Transverse colon (tissue), 4 donors: ENCODE measurements at regions not wholly inside any gene's neighbourhood (a gene's known extent, or its start where the extent isn't known, plus 50 kb on each side); places are given as distances from the start of the nearest gene placed in this dataset.

Experiments used
- DNase-seq: peaks from one replicate; pipeline ENCODE4 v3.0.0-alpha.2; 2019
- H3K27ac ChIP-seq, 4 donors: fragments of 200-600 bp; sonication (generic); 2 replicates each; pipeline ENCODE4 v1.5.1; 2016 to 2018; ENCODE audit warnings: inconsistent platforms in 4 of 4
- H3K27me3 ChIP-seq: fragments of 200-600 bp; sonication (generic); 2 replicates; pipeline ENCODE4 v1.5.1; 2017; ENCODE audit warnings: inconsistent platforms
- H3K36me3 ChIP-seq, 4 donors: fragments of 200-600 bp; sonication (generic); 2 replicates each; pipeline ENCODE4 v1.5.1; 2017 to 2019; ENCODE audit warnings: inconsistent platforms in 4 of 4
- H3K4me1 ChIP-seq, 4 donors: fragments of 200-600 bp; sonication (generic); 2 replicates each; pipeline ENCODE4 v1.5.1; 2017 to 2020; ENCODE audit warnings: inconsistent platforms in 4 of 4
- H3K4me3 ChIP-seq, 4 donors: fragments of 200-600 bp; sonication (generic); 1 replicate in 1 of 4; 2 replicates in 3 of 4; pipeline versions ENCODE4 v1.5.1 to v1.6.1; 2017 to 2019; ENCODE audit warnings: inconsistent platforms in 4 of 4
- H3K9me3 ChIP-seq, 2 donors: fragments of 200-600 bp; sonication (generic); 2 replicates each; pipeline ENCODE4 v1.5.1; 2017 to 2019; ENCODE audit warnings: inconsistent platforms in 2 of 2
- EP300 ChIP-seq: sonication (generic); formaldehyde crosslinking; IDR thresholded peaks from one replicate; pipeline ENCODE4 v1.6.1; 2017; ENCODE audit warnings: antibody characterized with exemption, low read depth
- POLR2A ChIP-seq: fragments of 450-650 bp; IDR thresholded peaks from one replicate; pipeline ENCODE4 v1.6.1; 2016; ENCODE audit warnings: antibody characterized with exemption, mild to moderate bottlenecking, moderate library complexity
- POLR2AphosphoS5 ChIP-seq, 3 donors: sonication (generic); formaldehyde crosslinking; IDR thresholded peaks; one replicate each; pipeline ENCODE4 v1.6.1; 2016; ENCODE audit warnings: antibody characterized with exemption in 3 of 3
- WGBS, 2 donors: methylation state at CpG; one replicate each; pipeline ENCODE4 v1.1.5; 2018; ENCODE audit warnings: low coverage in 1 of 2; 5-methylcytosine and 5-hydroxymethylcytosine counted together
- in situ Hi-C, 4 donors: fragments of 200-750 bp; cut with MboI; loops; one replicate each; pipeline versions ENCODE4 v1.15.0 to v1.15.1; 2017; ENCODE audit warnings: low sequenced_read_pairs in 3 of 4, low pct_ligation_motif_present in 1 of 4, low pct_unique_long_range_greater_than_20kb in 1 of 4
- intact Hi-C: fragments of 100-400 bp; cut with DNase I; formaldehyde crosslinking; loops from one replicate; pipeline ENCODE4 v1.15.1; 2023; ENCODE audit warnings: low total_unique reads
- TF ChIP-seq, protein P1 (sequence below), 5 experiments: fragments of 200-600 bp in 3 of 5; fragments of 450-650 bp in 2 of 5; sonication (generic) in 3 of 5; IDR thresholded peaks; 1 replicate in 2 of 5; 2 replicates in 3 of 5; pipeline ENCODE4 v1.5.1; 2016 to 2017; ENCODE audit warnings: antibody characterized with exemption in 5 of 5, inconsistent platforms in 3 of 5, mild to moderate bottlenecking in 2 of 5, moderate library complexity in 1 of 5

DNA sequence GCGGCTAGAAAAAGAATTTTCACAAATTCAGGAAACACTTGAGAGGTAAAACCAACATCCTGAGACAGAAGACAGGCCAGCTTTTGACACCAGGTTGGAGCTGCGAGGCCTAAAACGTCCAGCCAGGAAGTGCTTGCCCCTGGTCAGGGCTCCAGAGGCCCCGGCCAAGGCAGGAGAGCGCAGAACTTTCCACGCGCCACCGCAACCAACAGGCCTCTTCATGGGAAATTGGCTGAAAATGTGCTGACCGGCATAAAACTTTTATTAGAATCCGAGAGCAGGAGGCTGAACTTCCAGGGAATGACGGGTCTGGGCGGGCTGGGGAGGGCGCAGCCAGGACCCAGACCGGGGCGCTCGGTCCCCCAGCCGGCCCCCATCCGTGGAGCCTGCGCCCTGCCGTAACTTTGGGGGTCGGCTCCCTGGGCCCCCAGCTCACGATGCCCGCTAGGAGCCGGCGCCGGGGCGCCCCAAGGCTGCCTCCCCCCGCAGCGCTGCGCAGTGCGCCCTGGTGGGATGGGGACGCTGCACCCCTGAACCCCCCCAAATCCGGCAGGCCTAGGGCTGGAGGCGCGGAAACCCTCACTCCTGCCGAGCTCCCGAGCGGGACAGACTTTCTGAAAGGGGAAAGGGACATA is 414.0 kb upstream of the MKI67 start:
- DNase-seq: no peak
- Histone ChIP-seq H3K4me3 (peak overlapping the region in 1 of 4 donors; percentile 12), H3K4me1 (peaks cover 0 to 16% (median 10%) of the 10 kb centered on the region in 4 donors), H3K27me3 (peaks cover 63% of the 10 kb centered on the region), H3K36me3 (no peaks in the 10 kb centered on the region), H3K27ac (no peak overlapping the region), H3K9me3 (no peaks in the 10 kb centered on the region)
- 25 to 30% methylated on average over 26 to 38 of the region's 38 CpGs for WGBS, 2 donors
- TF ChIP-seq POLR2A: no peak
- TF ChIP-seq POLR2AphosphoS5 (IDR thresholded peaks at IDR 0.05): no peak
- no peak for TF ChIP-seq EP300
- TF ChIP-seq, protein P1, sequence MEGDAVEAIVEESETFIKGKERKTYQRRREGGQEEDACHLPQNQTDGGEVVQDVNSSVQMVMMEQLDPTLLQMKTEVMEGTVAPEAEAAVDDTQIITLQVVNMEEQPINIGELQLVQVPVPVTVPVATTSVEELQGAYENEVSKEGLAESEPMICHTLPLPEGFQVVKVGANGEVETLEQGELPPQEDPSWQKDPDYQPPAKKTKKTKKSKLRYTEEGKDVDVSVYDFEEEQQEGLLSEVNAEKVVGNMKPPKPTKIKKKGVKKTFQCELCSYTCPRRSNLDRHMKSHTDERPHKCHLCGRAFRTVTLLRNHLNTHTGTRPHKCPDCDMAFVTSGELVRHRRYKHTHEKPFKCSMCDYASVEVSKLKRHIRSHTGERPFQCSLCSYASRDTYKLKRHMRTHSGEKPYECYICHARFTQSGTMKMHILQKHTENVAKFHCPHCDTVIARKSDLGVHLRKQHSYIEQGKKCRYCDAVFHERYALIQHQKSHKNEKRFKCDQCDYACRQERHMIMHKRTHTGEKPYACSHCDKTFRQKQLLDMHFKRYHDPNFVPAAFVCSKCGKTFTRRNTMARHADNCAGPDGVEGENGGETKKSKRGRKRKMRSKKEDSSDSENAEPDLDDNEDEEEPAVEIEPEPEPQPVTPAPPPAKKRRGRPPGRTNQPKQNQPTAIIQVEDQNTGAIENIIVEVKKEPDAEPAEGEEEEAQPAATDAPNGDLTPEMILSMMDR (IDR thresholded peaks at IDR 0.05): no peak
- intact Hi-C loops (no loop called here), in situ Hi-C loops (no loop called here)

DNA sequence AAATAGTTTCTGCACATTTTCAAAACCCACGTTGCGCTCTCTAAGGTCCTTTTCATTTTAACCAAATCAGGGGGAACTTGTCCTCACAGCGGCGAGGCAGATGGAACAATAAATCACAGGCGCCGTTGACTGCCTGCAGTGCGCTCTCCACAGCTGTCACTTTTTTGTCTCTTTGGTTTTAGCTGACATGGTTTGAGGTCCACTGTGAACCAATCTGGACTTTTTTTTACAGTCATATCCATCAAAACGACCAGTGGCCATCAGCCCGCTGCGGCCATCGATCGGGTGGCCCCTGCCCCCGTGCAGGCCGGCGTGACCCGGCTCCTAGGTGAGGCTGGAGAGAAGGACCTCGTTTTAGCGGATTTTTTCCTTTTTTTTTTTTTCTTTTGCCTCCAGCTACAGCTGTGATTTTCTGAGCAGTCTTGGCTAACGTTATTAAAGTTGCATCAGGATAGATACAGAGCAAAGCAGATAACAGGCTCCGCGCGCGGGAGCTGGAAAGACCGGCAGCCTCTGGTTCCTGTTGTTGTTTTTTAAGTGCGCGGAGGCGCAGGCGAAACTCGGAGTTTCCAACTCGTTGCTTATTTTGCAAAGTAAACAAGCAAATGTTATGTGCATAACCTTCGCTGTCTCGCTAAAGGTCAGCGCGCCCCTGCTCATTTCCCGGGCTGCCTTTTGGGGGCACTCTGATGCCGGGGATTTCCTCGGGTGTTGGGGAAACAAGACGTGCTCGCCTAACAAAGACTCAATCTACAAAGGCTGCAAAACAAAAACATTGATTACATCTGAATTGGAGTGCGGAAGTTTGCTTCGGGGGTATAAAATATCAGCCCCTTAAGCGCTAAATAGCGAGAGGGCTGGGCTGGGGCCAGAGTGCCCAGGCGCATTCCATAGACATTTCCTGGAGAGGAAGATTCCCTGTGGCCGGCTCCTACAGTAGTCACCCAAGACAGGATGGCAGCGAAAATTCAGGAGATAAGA is 414.8 kb upstream of the MKI67 start:
- peak; percentile 42 for DNase-seq
- no peaks in the 10 kb centered on the region for H3K36me3 ChIP-seq
- in situ Hi-C loops: no loop called here
- TF ChIP-seq, protein P1 (IDR thresholded peaks at IDR 0.05): peak in 1 of 5 experiments; percentile 15
- TF ChIP-seq EP300 (no peak), POLR2A (no peak), POLR2AphosphoS5 (IDR thresholded peaks at IDR 0.05) (no peak)
- H3K9me3 ChIP-seq: no peaks in the 10 kb centered on the region
- H3K27me3 ChIP-seq: peaks cover 55% of the 10 kb centered on the region
- intact Hi-C loops: no loop called here
- H3K4me1 ChIP-seq: peaks cover 0 to 16% (median 10%) of the 10 kb centered on the region in 4 donors
- H3K27ac ChIP-seq: no peak overlapping the region
- peak overlapping the region in 3 of 4 donors; percentile 4 to 44 (median 5) for H3K4me3 ChIP-seq
- 6 to 8% methylated on average over 22 to 46 of the region's 46 CpGs for WGBS, 2 donors

DNA sequence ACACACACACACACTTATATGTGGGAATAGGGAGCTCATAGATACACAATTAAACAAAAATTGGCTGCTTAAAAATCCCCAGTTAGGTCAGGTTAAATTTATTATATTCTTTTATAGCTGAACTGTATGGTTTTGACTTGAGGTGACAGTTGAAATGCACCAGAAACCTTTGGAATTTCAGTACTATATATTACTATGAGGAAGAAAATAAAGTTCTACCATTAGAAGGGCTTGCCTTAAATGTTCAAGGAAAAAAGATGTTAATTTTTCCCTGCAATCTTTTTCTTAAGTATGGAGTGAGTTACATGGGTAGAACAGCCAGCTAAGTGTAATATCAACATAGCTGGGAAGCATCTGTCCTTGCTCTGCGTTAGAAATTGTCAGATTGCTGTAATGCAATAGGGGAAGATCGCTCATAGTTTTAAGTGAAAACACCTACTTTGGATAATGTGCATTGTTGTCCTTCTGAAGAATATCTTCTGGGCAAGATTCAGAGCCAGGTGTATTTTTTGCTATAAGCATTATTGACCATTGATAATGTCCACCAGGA is 415.8 kb upstream of the MKI67 start:
- intact Hi-C loops: no loop called here
- peaks cover 0 to 16% (median 10%) of the 10 kb centered on the region in 4 donors for H3K4me1 ChIP-seq
- no peak for TF ChIP-seq POLR2AphosphoS5 (IDR thresholded peaks at IDR 0.05)
- TF ChIP-seq POLR2A: no peak
- WGBS, 2 donors: 59 to 72% methylated on average over 2 of the region's 2 CpGs
- no peaks in the 10 kb centered on the region for H3K9me3 ChIP-seq
- peaks cover 46% of the 10 kb centered on the region for H3K27me3 ChIP-seq
- in situ Hi-C loops: no loop called here
- no peak overlapping the region for H3K27ac ChIP-seq
- DNase-seq: no peak
- H3K36me3 ChIP-seq: no peaks in the 10 kb centered on the region
- no peak overlapping the region for H3K4me3 ChIP-seq

DNA sequence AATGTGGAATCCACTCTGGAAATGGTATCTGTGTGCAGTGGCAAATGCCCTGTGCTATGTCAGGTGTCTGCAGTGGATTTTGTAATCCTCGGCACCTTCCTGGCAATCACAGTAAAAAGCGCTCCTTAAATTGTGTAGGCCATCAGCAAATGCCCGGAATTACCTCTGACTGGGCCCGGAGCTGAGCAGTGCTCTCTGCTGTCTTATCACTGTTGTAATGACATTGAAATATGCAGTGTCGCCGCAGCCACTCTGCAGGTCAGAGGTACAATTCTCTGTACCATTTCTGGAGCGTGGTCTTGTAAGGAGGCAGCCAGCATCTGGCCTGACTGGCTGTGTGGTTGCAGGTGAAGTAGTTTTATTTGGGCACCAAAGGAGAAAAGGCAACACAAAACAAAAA is 416.4 kb upstream of the MKI67 start:
- no peak for DNase-seq
- in situ Hi-C loops (no loop called here), intact Hi-C loops (no loop called here)
- TF ChIP-seq, protein P1 (IDR thresholded peaks at IDR 0.05): no peak
- no peak for TF ChIP-seq POLR2AphosphoS5 (IDR thresholded peaks at IDR 0.05)
- TF ChIP-seq EP300: no peak
- no peak for TF ChIP-seq POLR2A
- no peak overlapping the region for H3K4me3 ChIP-seq
- peaks cover 39% of the 10 kb centered on the region for H3K27me3 ChIP-seq
- peaks cover 0 to 16% (median 10%) of the 10 kb centered on the region in 4 donors for H3K4me1 ChIP-seq
- no peaks in the 10 kb centered on the region for H3K36me3 ChIP-seq
- H3K9me3 ChIP-seq: no peaks in the 10 kb centered on the region
- no peak overlapping the region for H3K27ac ChIP-seq
- 83 to 91% methylated on average over 1 to 7 of the region's 7 CpGs for WGBS, 2 donors
